K562 (cell line): ENCODE measurements at regions not wholly inside any gene's neighbourhood (a gene's known extent, or its start where the extent isn't known, plus 50 kb on each side); places are given as distances from the start of the nearest gene placed in this dataset.

Experiments
- CTCF ChIP-seq, 3 experiments: IDR thresholded peaks in 2 of 3; conservative IDR thresholded peaks in 1 of 3; 2 replicates each; pipeline ENCODE4 v1.5.1; 2011 to 2012; ENCODE audit warnings: low read length in 3 of 3, mild to moderate bottlenecking in 3 of 3, control low read depth in 2 of 3, improper control_type of control experiment in 1 of 3, inconsistent platforms in 1 of 3, low read depth in 1 of 3, mixed read lengths in 1 of 3, moderate library complexity in 1 of 3; ENCODE audit not compliant: insufficient read depth in 2 of 3
- EP300 ChIP-seq: IDR thresholded peaks from 2 replicates; pipeline ENCODE4 v1.6.1; 2012; ENCODE audit warnings: low read length, improper control_type of control experiment
- EP400 ChIP-seq: fragments of 450-650 bp; IDR thresholded peaks from 2 replicates; pipeline ENCODE4 v1.6.1; 2017; ENCODE audit warnings: antibody characterized with exemption, mild to moderate bottlenecking, moderate library complexity
- HDGF ChIP-seq: fragments of 450-650 bp; IDR thresholded peaks from 2 replicates; pipeline ENCODE4 v1.6.1; 2016
- JUND ChIP-seq, 2 experiments: IDR thresholded peaks; 2 replicates in 1 of 2; 3 replicates in 1 of 2; pipeline ENCODE4 v1.6.1; 2011; ENCODE audit warnings: borderline replicate concordance in 2 of 2, low read depth in 2 of 2, low read length in 2 of 2, improper control_type of control experiment in 1 of 2, missing biosample characterization in 1 of 2, missing genetic modification characterization in 1 of 2, missing genetic modification reagents in 1 of 2
- MEF2A ChIP-seq: IDR thresholded peaks from 2 replicates; pipeline ENCODE4 v1.6.1; 2011; ENCODE audit warnings: low read depth, mild to moderate bottlenecking, low read length, moderate library complexity; ENCODE audit not compliant: control insufficient read depth
- MYBL2 ChIP-seq, 2 experiments: fragments of 450-650 bp in 1 of 2; sonication (generic) in 1 of 2; formaldehyde crosslinking in 1 of 2; IDR thresholded peaks; 2 replicates each; pipeline versions ENCODE4 v1.6.1 to v1.8.1; 2017 to 2022; ENCODE audit warnings: borderline replicate concordance in 1 of 2, inconsistent platforms in 1 of 2, low read depth in 1 of 2, mild to moderate bottlenecking in 1 of 2, missing genetic modification reagents in 1 of 2, moderate library complexity in 1 of 2
- REST ChIP-seq, 2 experiments: fragments of 450-650 bp; formaldehyde crosslinking in 1 of 2; IDR thresholded peaks; 2 replicates each; pipeline versions ENCODE4 v1.4.0 to v1.6.1; 2014 to 2020; ENCODE audit warnings: mild to moderate bottlenecking in 2 of 2, borderline replicate concordance in 1 of 2, low read depth in 1 of 2
- RFX5 ChIP-seq: IDR thresholded peaks from 2 replicates; pipeline ENCODE4 v1.6.1; 2011; ENCODE audit warnings: low read depth, mild to moderate bottlenecking, improper control_type of control experiment, low read length
- TCFL5 ChIP-seq: fragments of 250-450 bp; sonication (Bioruptor Pico); conservative IDR thresholded peaks from 2 replicates; pipeline ENCODE4 v1.6.1; 2021; ENCODE audit warnings: mild to moderate bottlenecking, moderate library complexity, matching md5 sums
- ZNF24 ChIP-seq: fragments of 450-650 bp; IDR thresholded peaks from 2 replicates; pipeline ENCODE4 v1.6.1; 2016
- ZNF324 ChIP-seq: fragments of 250-450 bp; sonication (Bioruptor Pico); IDR thresholded peaks from 2 replicates; pipeline ENCODE4 v1.4.0; 2020; ENCODE audit warnings: mild to moderate bottlenecking
- TF ChIP-seq, protein P1 (sequence below): sonication (generic); formaldehyde crosslinking; IDR thresholded peaks from 2 replicates; pipeline ENCODE4 v1.8.0; 2022; ENCODE audit warnings: mild to moderate bottlenecking, missing genetic modification reagents
- TF ChIP-seq, protein P2 (sequence below): fragments of 450-650 bp; IDR thresholded peaks from 2 replicates; pipeline ENCODE4 v1.6.1; 2016

GRCh38 chr16:76176153-76176552 is 101.0 kb upstream of the CNTNAP4 start:
- TF ChIP-seq MYBL2 (IDR thresholded peaks at IDR 0.05; ENCODE audit: low read depth) = no peak
- no peak for TF ChIP-seq MYBL2 (CRISPR knock-in tag; IDR thresholded peaks at IDR 0.05; ENCODE audit: borderline replicate concordance)
- TF ChIP-seq HDGF = no peak
- TF ChIP-seq MEF2A = no peak
- no peak for TF ChIP-seq EP300
- no peak for TF ChIP-seq JUND (IDR thresholded peaks at IDR 0.05; ENCODE audit: borderline replicate concordance, low read depth, low read length)
- no peak for TF ChIP-seq JUND (tag; IDR thresholded peaks at IDR 0.05; ENCODE audit: borderline replicate concordance, low read depth, low read length)
- TF ChIP-seq ZNF24 = no peak
- TF ChIP-seq, protein P1, sequence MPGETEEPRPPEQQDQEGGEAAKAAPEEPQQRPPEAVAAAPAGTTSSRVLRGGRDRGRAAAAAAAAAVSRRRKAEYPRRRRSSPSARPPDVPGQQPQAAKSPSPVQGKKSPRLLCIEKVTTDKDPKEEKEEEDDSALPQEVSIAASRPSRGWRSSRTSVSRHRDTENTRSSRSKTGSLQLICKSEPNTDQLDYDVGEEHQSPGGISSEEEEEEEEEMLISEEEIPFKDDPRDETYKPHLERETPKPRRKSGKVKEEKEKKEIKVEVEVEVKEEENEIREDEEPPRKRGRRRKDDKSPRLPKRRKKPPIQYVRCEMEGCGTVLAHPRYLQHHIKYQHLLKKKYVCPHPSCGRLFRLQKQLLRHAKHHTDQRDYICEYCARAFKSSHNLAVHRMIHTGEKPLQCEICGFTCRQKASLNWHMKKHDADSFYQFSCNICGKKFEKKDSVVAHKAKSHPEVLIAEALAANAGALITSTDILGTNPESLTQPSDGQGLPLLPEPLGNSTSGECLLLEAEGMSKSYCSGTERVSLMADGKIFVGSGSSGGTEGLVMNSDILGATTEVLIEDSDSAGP (CRISPR knock-in tag) = no peak
- no peak for TF ChIP-seq CTCF (IDR thresholded peaks at IDR 0.05 in 2 of 3, conservative IDR thresholded peaks at IDR 0.05 in 1 of 3; ENCODE audit: insufficient read depth in 2 of 3, low read depth in 1 of 3, low read length in 3 of 3)
- no peak for TF ChIP-seq EP400
- no peak for TF ChIP-seq RFX5
- TF ChIP-seq TCFL5 (CRISPR knock-in tag) = no peak
- TF ChIP-seq, protein P2, sequence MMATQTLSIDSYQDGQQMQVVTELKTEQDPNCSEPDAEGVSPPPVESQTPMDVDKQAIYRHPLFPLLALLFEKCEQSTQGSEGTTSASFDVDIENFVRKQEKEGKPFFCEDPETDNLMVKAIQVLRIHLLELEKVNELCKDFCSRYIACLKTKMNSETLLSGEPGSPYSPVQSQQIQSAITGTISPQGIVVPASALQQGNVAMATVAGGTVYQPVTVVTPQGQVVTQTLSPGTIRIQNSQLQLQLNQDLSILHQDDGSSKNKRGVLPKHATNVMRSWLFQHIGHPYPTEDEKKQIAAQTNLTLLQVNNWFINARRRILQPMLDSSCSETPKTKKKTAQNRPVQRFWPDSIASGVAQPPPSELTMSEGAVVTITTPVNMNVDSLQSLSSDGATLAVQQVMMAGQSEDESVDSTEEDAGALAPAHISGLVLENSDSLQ = no peak
- no peak for TF ChIP-seq ZNF324 (CRISPR knock-in tag)
- TF ChIP-seq REST (IDR thresholded peaks at IDR 0.05; ENCODE audit: borderline replicate concordance) = no peak
- TF ChIP-seq REST (CRISPR knock-in tag; IDR thresholded peaks at IDR 0.05; ENCODE audit: low read depth) = no peak
